Duodenal mucosa (tissue), 2 donors: ENCODE measurements at regions not wholly inside any gene's neighbourhood (a gene's known extent, or its start where the extent isn't known, plus 50 kb on each side); places are given as distances from the start of the nearest gene placed in this dataset.

ENCODE experiments used
- H3K27ac ChIP-seq: one replicate; pipeline ENCODE4 v1.7.0; 2013; ENCODE audit warnings: low read depth, low read length
- H3K27me3 ChIP-seq, 2 donors: one replicate each; pipeline ENCODE4 v1.7.0; 2013; ENCODE audit warnings: low read length in 2 of 2, control low read depth in 1 of 2; ENCODE audit not compliant: insufficient read depth in 2 of 2, control insufficient read depth in 1 of 2
- H3K36me3 ChIP-seq, 2 donors: one replicate each; pipeline ENCODE4 v1.7.0; 2013; ENCODE audit warnings: low read length in 2 of 2, control low read depth in 1 of 2; ENCODE audit not compliant: insufficient read depth in 2 of 2, control insufficient read depth in 1 of 2
- H3K4me1 ChIP-seq, 2 donors: one replicate each; pipeline ENCODE4 v1.7.0; 2013; ENCODE audit warnings: low read length in 2 of 2, control low read depth in 1 of 2; ENCODE audit not compliant: insufficient read depth in 2 of 2, control insufficient read depth in 1 of 2
- H3K4me3 ChIP-seq, 2 donors: one replicate each; pipeline ENCODE4 v1.7.0; 2013; ENCODE audit warnings: low read length in 2 of 2, low read depth in 1 of 2
- H3K9ac ChIP-seq, 2 donors: one replicate each; pipeline ENCODE4 v1.7.0; 2013; ENCODE audit warnings: low read length in 2 of 2, low read depth in 1 of 2
- H3K9me3 ChIP-seq, 2 donors: one replicate each; pipeline ENCODE4 v1.7.0; 2013; ENCODE audit warnings: low read length in 2 of 2, control low read depth in 1 of 2; ENCODE audit not compliant: control insufficient read depth in 1 of 2

- Histone ChIP-seq H3K9me3 (peaks cover 0 to 5% of the 10 kb centered on the region in 2 donors), H3K36me3 (no peaks in the 10 kb centered on the region), H3K4me1 (no peaks in the 10 kb centered on the region), H3K4me3 (no peak overlapping the region), H3K27me3 (no peaks in the 10 kb centered on the region), H3K27ac (no peak overlapping the region), H3K9ac (no peak overlapping the region)
Measured at GRCh38 chr12:60872850-60873713, 1277.3 kb downstream of the SLC16A7 start.

- H3K4me1 ChIP-seq = no peaks in the 10 kb centered on the region
- no peak overlapping the region for H3K4me3 ChIP-seq
- no peaks in the 10 kb centered on the region for H3K36me3 ChIP-seq
- H3K9ac ChIP-seq = no peak overlapping the region
- peaks cover 0 to 7% of the 10 kb centered on the region in 2 donors for H3K9me3 ChIP-seq
- H3K27ac ChIP-seq = no peak overlapping the region
- H3K27me3 ChIP-seq = no peaks in the 10 kb centered on the region
Measured at GRCh38 chr12:60874091-60874490, 1278.3 kb downstream of the SLC16A7 start.

- Histone ChIP-seq H3K4me3 (no peak overlapping the region), H3K9ac (no peak overlapping the region), H3K27ac (no peak overlapping the region), H3K9me3 (no peaks in the 10 kb centered on the region), H3K36me3 (no peaks in the 10 kb centered on the region), H3K4me1 (no peaks in the 10 kb centered on the region), H3K27me3 (no peaks in the 10 kb centered on the region)
Measured at GRCh38 chr12:60920841-60921495, 1325.1 kb downstream of the SLC16A7 start.

DNA sequence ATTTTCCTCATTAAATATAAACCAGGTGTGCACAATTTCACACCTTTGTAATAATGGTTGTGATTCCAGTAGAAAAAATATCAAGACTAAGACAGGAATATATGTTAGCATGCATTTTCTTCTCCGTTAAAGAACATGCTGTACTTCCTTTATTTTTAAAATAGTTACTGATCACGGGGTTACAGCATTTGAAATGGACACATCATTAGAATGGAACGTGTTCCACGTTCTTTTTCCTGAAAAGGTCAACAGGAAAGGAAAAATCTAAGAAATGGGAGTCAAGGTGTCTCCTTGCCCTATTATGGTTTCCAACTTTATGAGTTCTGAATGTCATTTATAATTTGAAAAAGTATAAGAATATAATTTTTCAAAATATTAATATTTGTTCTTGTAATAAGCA lies 1325.7 kb downstream of the SLC16A7 start:
- H3K9ac ChIP-seq = no peak overlapping the region
- H3K27me3 ChIP-seq = no peaks in the 10 kb centered on the region
- H3K9me3 ChIP-seq = no peaks in the 10 kb centered on the region
- no peak overlapping the region for H3K27ac ChIP-seq
- H3K4me1 ChIP-seq = no peaks in the 10 kb centered on the region
- H3K4me3 ChIP-seq = no peak overlapping the region
- no peaks in the 10 kb centered on the region for H3K36me3 ChIP-seq

GRCh38 chr12:60926256-60926655 lies 1330.4 kb downstream of the SLC16A7 start:
- Histone ChIP-seq H3K27me3 (no peaks in the 10 kb centered on the region), H3K4me1 (no peaks in the 10 kb centered on the region), H3K9me3 (peaks cover 0 to 4% of the 10 kb centered on the region in 2 donors), H3K9ac (no peak overlapping the region), H3K36me3 (no peaks in the 10 kb centered on the region), H3K4me3 (no peak overlapping the region), H3K27ac (no peak overlapping the region)

DNA sequence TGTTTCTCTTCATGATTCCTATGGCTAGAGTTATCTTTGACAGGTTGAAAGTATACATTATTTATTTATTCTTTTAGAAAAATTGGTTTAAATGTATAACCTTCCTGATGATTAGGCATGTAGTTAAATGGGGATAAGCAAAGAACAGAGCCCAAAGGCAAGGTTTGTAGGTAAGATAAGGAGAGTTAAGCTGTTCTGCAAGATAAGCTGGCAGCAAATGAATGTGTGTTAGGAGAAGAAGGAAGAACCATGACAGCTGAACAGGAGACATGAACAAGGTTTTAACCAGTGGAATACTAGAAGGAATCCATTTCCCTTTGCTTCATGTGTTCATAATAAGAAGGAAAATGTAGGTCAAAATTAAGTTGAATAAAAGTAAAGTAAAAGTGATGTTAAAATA lies 1330.1 kb upstream of the USP15 start:
- Histone ChIP-seq H3K9me3 (peaks cover 8 to 12% of the 10 kb centered on the region in 2 donors), H3K27ac (no peak overlapping the region), H3K4me3 (no peak overlapping the region), H3K4me1 (no peaks in the 10 kb centered on the region), H3K9ac (no peak overlapping the region), H3K36me3 (no peaks in the 10 kb centered on the region), H3K27me3 (no peaks in the 10 kb centered on the region)

DNA sequence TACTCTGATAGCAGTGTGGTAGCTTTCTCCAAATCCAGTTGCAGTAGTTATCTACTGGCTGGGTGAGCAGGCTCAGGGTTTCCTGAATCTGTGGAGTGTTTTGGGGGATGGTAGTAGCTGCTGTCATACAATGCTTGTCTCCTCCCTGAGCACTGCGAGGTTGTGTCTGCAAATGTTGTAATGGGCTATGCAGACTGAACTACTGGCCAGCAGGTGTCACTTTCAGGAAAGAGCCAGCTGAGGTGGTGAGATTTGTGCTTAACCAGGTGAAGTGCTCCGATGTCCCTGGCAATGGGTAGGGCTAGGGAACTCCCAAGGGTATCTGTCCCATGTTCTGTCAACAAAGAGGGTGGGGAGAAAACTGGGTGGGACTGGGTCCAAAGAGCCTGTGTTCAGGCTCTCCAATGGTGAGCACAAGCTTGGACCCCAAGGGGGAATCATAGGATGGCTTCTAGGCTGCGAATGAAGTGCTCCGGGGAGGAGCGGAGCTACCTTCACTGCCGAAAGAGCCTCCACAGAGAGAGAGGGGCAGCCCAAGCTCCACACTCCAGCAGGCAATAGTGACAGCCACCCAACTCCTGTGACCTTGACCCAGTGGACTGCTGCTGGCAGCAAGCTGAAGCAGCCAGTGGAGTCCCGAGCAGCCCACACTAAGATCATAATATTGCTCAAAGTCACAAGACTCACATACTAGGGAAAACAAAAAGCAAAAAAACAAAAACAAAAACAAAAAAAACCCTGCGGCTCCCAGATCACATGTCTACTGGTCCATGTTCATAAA lies 1324.0 kb upstream of the USP15 start:
- no peaks in the 10 kb centered on the region for H3K36me3 ChIP-seq
- H3K9ac ChIP-seq = no peak overlapping the region
- no peak overlapping the region for H3K27ac ChIP-seq
- peaks cover 18 to 21% of the 10 kb centered on the region in 2 donors for H3K9me3 ChIP-seq
- no peaks in the 10 kb centered on the region for H3K27me3 ChIP-seq
- H3K4me1 ChIP-seq = no peaks in the 10 kb centered on the region
- H3K4me3 ChIP-seq = no peak overlapping the region

DNA sequence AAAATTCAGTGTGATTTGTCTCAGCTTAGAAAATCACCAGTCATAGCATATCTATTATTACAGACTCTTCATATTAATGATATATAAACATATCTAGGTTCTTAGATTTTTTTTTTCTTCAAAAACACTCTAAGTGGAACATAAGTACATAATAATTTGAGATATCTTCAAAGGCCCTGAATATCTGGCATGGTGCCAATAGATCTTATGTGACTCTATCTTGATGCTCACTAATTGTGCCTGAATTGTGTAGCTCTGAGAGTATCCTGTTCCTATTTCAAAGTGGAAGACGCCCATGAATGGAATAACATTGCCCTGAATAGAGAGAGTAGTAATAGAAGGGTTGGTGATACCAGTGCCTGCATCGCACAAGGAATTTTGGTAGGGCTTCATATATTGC lies 1312.7 kb upstream of the USP15 start:
- Histone ChIP-seq H3K4me1 (no peaks in the 10 kb centered on the region), H3K9ac (no peak overlapping the region), H3K9me3 (peaks cover 0 to 3% of the 10 kb centered on the region in 2 donors), H3K27ac (no peak overlapping the region), H3K27me3 (no peaks in the 10 kb centered on the region), H3K4me3 (no peak overlapping the region), H3K36me3 (no peaks in the 10 kb centered on the region)

DNA sequence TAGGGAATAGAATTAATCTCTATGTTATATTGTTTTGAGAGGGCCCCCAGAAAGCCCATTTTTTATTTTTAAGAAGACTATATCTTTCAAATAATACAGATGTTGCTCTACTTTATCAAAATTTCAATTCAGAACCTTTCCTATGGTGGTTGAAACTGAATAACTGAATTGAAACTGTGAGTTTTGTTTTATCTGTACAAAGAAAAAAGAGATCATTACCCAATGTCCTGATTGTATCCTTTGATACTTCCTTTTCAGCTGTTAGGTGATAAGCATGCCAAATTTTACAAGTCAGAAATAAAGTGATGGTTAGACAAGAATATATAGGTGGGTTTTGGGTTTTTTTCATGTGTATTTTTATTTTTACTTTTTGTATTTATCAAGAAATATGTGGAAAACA lies 1293.1 kb upstream of the USP15 start:
- Histone ChIP-seq H3K27ac (no peak overlapping the region), H3K4me3 (no peak overlapping the region), H3K9ac (no peak overlapping the region), H3K4me1 (no peaks in the 10 kb centered on the region), H3K9me3 (peaks cover 0 to 4% of the 10 kb centered on the region in 2 donors), H3K27me3 (no peaks in the 10 kb centered on the region), H3K36me3 (no peaks in the 10 kb centered on the region)

- no peak overlapping the region for H3K4me3 ChIP-seq
- no peaks in the 10 kb centered on the region for H3K4me1 ChIP-seq
- H3K36me3 ChIP-seq = no peaks in the 10 kb centered on the region
- H3K27me3 ChIP-seq = no peaks in the 10 kb centered on the region
- H3K9ac ChIP-seq = no peak overlapping the region
- H3K9me3 ChIP-seq = peaks cover 0 to 5% of the 10 kb centered on the region in 2 donors
- no peak overlapping the region for H3K27ac ChIP-seq
Measured at GRCh38 chr12:60977966-60978365, 1282.2 kb upstream of the USP15 start.
